Ecto neural progenitor cell (in vitro differentiated cells): ENCODE measurements at regions not wholly inside any gene's neighbourhood (a gene's known extent, or its start where the extent isn't known, plus 50 kb on each side); places are given as distances from the start of the nearest gene placed in this dataset.
"Not testable (repeated sequence)": the region's sequence is repeated elsewhere in the genome, so short reads cannot be mapped to it uniquely, and the experiment has no call there.

Experiments used
- DNase-seq: peaks from one replicate; pipeline ENCODE4 v3.0.0-alpha.2; 2018; ENCODE audit warnings: low spot score

GRCh38 chr6:169978615-169979161 is 227.3 kb downstream of the ERMARD start:
- no peak for DNase-seq

- DNase-seq = no peak
Observed at GRCh38 chr6:169977434-169978265, 226.2 kb downstream of the ERMARD start.

- no peak for DNase-seq
Observed at GRCh38 chr6:169976301-169977081, 225.1 kb downstream of the ERMARD start.

DNA sequence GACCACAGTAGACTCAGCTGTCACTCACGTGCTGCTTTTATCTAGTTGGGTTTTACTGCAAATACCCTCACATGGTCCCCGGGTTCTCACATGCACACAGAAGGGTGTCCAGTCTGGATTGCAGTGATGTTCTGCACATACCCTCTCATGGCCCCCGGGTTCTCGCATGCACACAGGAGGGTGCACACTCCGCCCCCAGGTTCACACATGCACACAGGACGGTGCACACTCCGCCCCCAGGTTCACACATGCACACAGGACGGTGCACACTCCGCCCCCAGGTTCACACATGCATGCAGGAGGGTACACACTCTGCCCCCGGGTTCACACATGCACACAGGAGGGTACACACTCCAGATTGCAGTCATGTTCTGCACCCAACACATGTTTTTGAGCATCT is 224.3 kb downstream of the ERMARD start:
- no peak for DNase-seq

DNA sequence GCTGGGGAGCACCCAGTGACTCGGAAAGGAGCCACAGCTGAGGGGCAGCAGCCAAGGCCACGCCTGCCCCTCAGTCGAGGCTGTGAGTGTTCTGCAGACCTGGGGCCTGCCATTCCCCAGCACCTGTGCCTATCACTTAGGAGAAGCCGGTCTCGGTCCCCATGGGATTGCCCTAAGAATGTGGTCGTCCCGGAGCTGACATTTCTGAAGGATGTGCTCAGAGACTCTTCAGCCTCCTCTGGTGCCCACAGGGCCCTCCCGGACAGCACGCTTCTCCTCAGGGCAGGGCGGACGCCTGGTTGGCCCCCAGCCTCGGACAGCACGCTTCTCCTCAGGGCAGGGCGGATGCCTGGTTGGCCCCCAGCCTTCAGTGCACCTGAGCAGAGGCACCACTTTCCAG is 223.9 kb downstream of the ERMARD start:
- DNase-seq = no peak

DNA sequence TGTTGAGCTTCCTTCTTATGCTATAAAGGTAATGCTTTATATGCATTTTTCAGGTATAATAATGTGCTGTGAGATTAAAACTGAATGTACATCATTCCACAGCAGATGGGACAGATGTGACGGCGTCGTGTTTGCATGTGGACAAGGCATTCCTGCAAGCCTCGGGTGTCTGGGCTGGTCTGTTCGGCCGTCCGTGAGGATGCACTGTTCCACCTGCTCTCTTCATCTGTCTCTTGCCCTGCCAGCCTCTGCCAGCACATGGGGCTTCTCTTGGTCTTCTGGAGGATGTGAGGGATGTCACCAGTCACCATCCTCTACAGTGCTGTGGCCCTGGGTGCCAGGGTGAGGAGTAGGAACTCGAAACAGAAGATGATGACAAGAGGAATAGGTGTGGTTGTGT is 223.2 kb downstream of the ERMARD start:
- DNase-seq = no peak

DNA sequence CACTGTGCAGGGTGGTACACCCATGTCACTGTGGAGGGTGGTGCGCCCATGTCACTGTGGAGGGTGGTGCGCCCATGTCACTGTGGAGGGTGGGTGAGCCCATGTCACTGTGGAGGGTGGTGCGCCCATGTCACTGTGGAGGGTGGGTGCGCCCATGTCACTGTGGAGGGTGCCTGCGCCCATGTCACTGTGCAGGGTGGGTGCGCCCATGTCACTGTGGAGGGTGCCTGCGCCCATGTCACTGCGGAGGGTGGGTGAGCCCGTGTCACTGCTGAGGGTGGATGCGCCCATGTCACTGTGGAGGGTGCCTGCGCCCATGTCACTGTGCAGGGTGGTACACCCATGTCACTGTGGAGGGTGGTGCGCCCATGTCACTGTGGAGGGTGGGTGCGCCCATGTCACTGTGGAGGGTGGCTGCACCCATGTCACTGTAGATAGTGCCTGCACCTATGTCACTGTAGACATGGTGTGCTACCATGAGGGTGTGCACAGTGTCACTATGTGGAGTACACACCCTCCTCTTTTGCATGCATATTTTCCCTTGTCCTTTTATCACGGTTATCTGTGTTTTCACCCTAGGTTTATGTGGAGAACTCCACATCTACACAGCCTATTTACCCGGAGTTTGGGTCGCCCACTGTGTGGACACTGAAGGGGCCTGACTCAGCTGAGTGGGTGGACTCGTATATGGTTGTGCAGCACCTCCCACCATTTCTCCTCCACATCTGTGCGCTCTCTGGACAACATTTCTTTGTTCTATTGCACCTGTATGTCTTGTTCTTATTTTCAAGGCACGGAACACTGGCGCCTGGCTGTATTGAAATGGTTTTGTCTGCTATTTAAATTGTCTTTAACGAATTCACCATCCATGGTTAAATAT is 222.4 kb downstream of the ERMARD start:
- not testable (repeated sequence) for DNase-seq

- DNase-seq = no peak
Observed at GRCh38 chr6:169972736-169973135, 221.3 kb downstream of the ERMARD start.

- no peak for DNase-seq
Observed at GRCh38 chr6:169972101-169972651, 220.8 kb downstream of the ERMARD start.

- DNase-seq = peak; percentile 34
Observed at GRCh38 chr6:169971081-169971861, 219.8 kb downstream of the ERMARD start.

GRCh38 chr6:169970306-169970988 is 219.0 kb downstream of the ERMARD start:
- DNase-seq = peak; percentile 50

- DNase-seq = peak; percentile 36
Observed at GRCh38 chr6:169969372-169970099, 218.1 kb downstream of the ERMARD start.

- DNase-seq = peak; percentile 26
Observed at GRCh38 chr6:169968541-169969270, 217.3 kb downstream of the ERMARD start.

DNA sequence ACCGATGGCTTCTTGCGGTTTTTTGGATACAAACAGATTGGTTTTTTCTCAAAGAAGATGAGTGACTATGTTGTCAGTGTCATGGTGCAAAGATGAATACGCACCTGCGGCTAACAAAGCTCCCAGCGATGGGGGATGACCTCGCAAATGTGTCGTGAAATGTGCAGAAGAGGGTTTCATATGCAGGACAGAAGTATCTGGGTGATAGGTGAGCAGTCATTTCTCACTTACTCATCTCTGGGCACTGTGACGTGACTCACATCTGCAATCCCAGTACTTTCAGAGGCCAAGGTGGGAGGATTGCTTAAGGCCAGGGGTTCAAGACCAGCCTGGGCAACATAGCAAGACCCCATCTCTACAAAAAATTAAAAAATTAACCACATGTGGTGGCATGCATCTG is 216.3 kb downstream of the ERMARD start:
- peak; percentile 20 for DNase-seq

GRCh38 chr6:169966312-169967181 is 215.1 kb downstream of the ERMARD start:
- DNase-seq = no peak

DNA sequence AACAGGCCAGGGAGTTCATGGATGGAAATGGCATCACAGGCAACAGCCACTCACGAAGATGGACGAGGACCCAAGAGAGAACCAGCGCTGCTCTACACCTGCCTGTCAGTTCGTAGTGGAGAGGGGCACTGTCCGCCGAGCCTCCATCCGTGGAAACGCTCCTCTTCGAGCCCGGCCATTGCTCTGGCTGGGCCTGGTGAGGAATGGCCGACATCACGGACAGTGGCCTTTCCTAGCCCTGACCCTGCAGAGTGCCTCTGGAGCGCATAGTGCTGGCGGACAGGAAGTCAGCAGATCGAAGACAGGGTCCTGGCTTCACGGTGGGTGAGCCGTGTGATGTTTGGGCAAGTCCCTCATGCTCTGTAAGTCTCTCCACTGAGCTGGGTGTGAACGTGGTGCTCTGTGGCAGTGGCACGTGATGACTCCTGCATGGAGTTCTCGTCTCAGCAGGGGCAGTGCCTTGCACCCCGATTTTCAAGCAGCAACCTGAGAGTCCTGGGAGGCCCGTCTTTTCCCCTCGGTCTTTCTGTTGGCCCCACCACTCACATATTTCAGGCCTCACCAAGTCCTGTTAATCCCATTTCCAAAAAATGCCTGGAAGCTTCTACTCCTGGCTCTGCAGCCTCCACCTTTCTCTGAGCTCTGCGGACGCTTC is 214.4 kb downstream of the ERMARD start:
- no peak for DNase-seq

DNA sequence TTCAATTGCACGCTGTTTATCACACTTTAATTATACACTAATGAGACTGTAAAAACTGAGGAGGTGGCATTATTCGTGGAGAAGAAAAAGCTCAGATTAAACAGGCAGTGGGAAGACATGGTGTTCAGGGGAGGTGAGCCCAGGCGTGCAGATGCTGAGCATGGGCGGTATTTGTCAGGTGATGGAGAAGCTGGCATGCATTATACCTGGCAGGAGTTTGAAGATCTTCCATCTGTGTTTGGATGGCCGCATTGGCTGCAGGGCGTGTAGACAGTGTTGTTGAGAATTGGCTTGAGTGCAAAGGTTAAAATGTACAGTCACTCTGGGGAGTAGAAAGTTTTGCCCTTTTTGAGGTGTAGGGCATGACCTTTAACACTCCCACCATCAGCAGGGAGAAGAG is 213.8 kb downstream of the ERMARD start:
- no peak for DNase-seq
